HG03159 (cell line): ENCODE measurements at regions not wholly inside any gene's neighbourhood (a gene's known extent, or its start where the extent isn't known, plus 50 kb on each side); places are given as distances from the start of the nearest gene placed in this dataset.
"Not testable (repeated sequence)": the region's sequence is repeated elsewhere in the genome, so short reads cannot be mapped to it uniquely, and the experiment has no call there.

Experiments
- ATAC-seq: cut with Tn5 transposase; IDR thresholded peaks from one replicate; pipeline ENCODE4 v1.9.1; 2021; ENCODE audit warnings: mild to moderate bottlenecking, moderate library complexity; ENCODE audit not compliant: unreplicated experiment

DNA sequence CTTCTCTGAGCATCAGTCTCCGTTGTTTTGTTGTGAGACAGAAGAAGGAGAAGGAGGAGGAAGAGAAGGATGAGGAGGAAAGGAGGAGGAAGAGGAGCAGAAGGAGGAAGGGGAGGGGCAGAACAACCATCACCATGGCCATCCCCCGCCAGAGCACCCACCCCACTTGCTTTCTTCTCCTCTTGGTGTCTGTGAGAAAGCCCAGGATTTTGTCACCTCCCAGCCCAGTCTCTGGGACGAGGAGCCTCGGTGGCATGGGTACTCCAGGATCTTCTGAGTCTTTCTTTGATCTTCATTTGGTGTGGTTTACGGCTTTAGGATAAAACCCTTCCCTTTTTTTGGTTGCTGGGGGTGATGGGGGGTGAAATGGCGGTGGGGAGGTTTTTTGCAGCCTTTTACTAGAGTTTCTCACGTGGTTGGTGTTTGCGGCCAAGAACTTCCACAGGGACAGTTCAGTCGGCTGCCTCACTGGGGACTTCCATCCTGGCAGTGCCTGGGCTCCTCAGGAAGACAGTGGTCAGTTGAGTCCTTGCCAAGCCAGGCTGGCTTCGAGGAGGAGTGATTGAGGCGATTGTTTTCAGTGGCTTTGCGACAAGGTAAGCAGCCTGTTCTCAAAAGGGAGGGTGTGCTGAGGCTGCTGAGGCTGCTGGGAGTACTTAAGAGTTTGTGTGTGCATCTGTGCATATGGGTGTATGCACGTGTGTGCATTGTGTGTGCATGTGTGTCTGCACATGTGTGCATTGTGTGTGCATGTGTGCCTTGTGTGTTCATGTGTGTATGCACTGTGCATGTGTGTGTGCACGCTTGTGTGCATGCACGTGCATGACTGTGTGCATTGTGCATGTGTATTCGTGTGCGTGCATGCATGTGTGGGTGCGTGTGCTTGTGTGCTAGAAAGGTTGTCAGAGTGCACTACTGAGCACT lies 567.5 kb downstream of the TBC1D22A start:
- no peak for ATAC-seq

DNA sequence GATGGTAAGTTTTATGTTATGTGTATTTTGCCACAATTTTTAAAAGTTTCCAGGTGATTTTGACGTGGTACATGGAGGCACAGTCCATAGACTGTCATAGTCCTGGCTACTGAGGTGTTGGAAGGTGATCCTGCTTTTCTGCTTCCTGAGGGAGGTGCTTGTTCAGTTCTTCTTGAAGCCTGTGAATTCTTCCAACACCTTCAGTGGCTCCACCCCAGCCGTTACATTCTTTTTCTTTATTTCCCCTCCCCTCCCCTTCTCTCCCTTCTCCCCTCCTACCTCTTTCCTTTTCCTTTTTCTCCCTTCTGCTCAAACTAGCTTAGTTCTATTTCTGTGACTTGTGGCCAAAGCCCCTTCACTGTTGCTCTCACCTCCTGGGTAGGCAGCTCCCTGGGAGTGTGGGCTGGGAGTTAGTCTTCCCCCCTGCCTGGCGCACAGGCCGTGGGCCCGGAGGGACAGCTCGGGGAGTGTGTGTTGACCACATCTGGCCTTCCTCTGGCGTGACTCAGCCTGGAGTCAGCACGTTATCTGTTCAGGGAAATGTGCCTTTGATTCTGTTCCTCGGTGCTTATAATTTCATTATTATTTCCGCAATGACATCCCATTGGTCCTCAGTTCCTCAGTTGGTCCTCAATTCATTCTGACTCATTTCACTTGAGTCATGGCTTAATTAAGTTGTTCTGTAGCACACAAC lies 566.2 kb downstream of the TBC1D22A start:
- no peak for ATAC-seq

DNA sequence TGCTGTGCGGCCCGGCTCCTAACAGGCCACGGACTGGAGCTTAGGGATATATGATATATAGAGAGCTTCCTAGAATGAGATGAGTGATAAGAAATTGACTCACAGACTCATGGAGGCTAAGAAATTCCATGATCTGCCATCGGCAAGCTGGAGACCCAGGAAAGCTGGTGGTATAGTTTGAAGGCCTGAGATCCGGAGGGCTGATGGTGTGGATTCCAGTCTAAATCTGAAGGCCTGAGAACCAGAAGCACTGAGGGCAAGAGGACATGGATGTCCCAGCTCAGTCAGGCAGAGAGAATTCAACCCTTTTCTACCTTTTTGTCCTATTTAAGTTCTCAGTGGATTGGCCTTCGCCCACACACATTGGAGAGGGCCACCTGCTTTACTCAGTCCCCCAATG lies 564.8 kb downstream of the TBC1D22A start:
- no peak for ATAC-seq

DNA sequence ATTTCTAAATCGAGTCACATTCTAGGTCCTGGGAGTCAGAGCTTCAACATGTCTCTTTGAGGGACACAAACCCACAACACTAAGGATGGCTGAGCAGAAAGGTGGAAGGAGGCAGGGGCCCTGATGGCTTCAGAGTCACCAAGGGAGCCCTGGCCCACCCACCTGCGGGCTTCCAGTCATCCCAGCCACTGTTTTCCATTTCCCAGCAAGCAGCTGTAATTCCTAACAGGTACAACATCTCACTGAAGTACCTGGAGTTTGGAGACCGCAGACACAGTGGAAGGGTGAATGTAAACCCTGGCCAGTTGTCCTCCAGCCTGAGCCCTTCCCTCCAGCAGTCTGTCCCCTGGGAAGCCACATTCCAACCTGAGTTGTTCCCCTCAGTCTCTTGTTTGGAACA lies 562.8 kb downstream of the TBC1D22A start:
- ATAC-seq: no peak

DNA sequence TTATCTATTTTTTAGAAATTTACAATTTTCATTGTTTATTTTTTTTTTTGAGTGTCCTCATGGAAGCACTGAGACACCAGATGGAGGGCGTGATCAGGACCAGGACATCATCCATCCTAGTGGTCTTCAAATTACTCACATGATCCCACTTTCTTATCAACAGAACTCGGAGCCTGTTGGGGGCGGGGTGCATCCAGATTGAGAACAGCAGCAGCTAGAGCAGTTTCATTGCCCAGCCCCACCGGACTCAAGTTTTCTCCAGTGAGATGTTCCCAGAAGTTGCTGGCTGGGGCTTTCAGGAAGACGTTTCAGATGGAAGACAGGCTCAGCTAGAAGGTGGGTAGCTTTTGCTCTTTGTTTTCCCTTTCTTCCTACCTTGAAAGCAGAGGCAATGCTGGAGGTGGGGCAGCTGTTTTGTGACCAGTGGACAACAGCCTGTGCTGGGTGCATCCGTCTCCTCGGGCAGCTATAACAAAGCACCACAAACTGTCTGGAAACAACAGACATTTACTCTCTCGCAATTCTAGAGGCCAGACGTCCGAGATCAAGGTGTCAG lies 562.1 kb downstream of the TBC1D22A start:
- no peak for ATAC-seq

DNA sequence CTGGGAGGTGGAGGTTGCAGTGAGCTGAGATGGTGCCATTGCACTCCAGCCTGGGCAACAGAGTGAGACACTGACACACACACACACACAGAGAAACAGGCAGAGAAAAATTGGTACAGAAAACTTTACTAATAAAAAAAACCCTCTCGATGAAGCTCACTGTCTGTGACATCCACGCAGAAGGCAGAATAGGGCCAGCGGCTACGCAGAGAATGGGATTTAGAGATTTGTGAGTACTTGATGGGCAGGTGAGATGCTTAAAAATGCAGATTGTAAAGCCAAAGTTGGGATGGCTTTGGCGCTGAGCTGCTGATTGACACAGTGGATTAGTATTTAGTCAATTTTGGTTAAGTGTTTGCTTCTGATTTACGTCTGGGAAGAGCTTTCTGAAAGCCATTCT lies 561.1 kb downstream of the TBC1D22A start:
- ATAC-seq: no peak

DNA sequence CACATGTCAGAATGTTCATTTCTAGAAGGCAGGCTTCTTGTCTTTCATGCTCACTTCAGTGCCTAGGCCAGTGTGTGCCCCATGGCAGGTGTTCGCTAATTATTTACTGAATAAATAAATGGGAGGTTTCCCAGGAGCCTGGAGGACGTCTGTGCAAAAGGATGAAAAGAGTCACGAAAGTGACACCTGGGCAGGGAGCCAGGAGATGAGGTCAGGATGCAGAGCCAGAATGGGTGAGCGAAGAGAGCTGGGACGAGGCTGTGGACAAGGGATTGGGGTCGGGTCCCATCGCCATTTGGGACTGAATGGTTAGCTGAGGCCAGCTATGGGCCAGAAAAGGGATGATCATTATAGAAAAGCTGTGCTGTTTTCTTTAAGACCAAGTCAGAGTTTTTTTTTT lies 560.4 kb downstream of the TBC1D22A start:
- no peak for ATAC-seq

DNA sequence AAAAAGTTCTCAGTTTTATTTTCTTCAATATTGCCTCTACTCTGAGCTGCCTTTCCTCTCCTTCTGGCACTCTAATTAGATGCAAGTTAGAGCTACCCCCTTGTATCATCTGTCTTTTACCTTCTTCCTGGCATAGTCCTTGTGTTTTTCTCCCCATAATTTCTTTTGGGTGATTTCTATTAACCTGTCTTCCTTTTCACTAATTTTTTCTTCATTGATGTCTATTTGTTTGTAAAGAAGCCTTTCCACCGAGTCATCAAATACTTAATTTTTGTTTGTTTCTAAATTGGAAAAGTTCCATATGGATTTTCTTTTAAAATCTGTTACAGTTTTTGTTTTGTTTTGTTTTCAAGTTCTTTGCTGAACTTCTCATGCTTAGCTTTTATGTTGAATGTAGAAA lies 558.1 kb downstream of the TBC1D22A start:
- ATAC-seq: no peak

DNA sequence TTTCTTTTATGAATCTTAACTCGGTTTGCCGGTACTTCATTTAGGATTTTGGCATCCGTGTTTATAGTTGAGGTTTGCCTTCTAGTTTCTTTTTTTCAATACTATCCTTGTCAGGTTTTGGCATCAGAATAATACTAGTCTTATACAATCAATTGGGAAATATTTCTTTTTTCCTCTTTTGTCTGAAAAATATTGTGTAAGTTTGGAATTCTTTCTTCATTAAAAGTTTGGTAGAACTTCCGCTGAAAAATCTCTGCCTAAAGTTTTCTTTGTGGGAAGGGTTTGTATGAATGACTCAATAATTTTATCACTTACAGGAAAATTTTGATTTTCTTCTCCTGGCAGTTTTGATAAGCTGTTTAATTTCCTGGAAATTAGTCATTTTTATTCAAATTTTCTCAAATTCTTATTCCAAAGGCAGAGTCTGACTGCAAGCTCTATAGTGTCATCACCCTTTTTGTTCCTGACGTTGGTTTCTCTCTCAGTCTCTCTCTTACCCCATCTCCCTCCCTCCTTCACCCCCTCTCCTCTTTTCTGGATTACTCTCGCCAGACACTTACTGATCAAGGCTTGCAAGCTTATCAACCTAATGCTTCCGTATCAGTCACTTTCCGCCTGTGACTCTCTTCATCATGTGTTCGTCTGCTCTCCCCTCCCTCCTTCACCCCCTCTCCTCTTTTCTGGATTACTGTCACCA lies 555.7 kb downstream of the TBC1D22A start:
- no peak for ATAC-seq

DNA sequence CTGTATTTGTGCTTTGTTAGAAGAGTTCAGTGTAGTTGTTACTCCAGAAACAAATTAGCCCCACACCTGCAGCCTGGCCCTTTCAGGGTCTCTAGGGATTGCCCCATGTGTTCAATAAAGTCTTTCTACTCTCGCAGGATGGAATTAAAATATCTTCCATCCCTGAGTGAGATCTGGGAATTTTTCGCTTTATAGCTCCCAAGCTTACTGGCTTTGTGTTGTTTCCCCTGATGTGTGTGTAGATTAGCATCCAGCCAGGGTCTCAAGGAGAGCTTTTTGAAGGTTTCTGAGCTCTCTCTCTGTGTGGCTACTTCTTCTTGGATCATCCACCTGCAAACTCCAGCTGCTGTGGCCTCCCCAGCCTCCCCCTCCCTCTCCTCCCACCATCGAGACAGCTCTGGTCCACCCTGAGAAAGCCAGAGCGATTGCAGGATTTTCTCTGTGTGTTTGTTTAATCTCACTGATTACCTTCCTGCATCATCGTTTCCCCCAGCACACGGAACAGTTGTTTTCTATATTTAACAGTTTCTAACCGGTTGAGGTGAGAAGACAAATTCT lies 553.5 kb downstream of the TBC1D22A start:
- ATAC-seq: no peak

DNA sequence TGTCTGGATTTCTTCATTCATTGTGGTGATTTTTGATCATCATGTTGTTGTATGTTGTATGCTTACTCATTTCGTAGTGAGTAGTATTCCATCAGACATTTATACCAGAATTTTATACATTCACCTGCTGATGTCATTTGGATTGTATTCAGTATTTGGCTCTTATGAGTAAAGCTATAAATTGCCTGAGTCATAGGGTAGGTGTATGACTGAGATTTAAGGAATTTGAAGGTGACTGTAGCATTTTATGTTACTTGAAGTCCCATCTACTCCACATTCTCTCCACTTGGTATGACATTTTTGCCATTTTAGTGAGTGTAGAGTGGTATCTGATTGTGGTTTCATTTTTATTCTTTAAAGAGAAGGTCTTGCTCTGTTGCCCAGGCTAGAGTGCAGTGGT lies 548.2 kb downstream of the TBC1D22A start:
- no peak for ATAC-seq

DNA sequence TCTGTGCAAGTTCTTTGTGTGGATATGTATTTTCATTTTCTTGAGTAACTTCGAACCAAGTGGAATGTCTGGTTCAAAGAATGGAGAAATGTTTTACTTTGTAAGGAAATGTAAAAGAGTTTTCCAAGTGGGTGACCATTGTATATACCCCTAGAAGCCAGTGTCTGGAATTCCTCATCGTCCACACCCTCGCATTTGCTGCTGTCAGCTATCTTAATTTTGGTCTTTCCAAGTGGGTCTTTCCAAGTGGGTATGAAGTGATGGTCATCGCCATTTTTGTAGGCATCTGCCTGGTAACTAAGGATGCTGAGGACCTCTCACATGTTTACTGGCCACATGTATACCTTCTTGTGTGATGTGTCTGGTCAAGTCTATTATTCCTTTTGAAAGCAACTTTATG lies 547.5 kb downstream of the TBC1D22A start:
- no peak for ATAC-seq

DNA sequence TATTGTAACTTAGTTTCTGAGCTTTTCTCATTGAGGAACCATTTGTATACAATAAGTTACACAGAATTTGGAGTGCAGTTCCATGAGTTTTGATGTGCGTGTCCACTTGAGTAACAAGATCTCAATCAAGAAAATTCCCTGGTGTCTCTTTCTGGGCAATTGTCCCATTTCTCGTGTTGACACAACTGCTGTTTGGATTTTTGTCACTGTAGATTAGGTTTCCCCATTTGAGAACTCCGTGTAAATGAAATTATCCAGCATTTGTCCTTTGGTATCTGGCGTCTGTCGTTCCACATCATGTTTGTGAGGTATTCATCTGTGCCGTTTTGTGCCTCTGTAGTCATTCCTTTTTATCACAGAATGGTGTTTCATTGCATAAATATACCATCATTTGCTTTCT lies 547.0 kb downstream of the TBC1D22A start:
- no peak for ATAC-seq

DNA sequence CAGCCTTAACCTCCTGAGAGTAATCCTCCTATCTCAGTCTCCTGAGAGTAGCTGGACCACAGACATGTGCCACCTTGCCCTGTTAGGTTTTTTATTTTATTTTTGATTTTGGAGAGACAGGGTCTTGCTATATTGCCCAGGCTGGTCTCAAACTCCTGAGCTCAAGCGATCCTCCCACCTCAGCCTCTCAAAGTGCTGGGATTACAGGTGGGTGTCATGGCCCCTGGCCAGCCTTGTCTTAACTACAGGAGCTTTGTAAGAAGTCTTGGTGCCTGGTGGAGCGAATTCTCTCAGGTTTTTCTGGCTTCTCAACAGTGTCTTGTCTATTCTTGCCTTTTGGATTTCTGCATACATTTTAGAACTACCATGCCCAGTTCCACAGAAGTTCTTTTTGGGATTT lies 546.4 kb downstream of the TBC1D22A start:
- no peak for ATAC-seq

DNA sequence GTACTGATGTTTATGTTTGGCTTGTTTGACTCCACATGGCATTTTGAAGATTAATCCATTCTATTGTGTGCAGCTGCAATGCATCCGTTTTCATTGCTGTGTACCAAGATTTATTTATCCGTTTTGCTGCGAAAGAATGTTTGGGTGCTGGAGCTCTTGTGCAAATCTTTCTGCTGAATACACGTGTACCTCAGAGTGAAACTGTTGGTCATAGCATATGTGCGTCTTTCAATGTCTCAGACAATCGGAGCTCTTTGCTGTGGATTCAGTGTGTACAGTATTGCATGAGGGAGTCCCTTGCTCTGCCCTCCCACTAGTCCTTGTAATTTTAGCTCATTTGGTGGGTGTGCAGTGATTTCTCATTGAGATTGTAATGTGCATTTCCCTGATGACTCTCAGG lies 545.4 kb downstream of the TBC1D22A start:
- ATAC-seq: no peak

DNA sequence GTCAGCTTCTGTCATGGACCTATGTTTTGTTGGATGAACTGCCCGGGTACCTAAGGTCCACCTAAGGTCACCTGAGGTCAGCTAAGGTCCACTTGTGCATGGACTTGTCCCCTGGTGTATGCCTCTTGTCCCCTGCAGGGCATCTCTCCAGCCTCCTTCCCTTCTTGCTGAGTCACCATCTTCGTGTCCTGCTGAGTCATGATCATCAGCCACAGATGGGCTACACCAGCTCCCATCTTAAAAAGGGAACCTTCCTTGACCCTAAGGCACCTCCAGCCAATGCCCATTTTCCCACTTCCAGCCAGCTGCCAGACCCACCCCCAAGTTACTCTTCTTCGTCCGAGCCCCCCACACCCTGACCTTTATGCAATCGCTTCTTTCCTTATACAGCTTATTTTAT lies 544.9 kb downstream of the TBC1D22A start:
- ATAC-seq: no peak

DNA sequence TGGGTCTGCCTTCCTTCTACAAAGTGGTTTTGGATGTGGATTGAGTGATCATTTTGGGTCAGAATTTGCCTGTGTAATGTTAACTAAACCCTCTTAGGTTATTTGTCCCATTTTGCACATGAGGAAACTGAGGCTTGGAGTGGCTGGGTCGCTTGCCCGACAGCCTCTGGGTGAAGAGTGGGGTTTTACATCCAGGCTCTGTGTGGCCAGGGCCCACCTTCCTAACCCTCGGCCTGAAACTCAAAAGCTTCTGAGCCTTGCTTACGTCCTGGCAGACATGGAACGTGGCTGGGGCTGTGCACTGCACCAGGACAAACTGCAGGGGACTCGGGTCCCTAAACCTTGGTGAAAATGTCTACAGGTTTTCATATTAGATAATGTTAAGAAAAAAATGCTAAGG lies 542.4 kb downstream of the TBC1D22A start:
- no peak for ATAC-seq

DNA sequence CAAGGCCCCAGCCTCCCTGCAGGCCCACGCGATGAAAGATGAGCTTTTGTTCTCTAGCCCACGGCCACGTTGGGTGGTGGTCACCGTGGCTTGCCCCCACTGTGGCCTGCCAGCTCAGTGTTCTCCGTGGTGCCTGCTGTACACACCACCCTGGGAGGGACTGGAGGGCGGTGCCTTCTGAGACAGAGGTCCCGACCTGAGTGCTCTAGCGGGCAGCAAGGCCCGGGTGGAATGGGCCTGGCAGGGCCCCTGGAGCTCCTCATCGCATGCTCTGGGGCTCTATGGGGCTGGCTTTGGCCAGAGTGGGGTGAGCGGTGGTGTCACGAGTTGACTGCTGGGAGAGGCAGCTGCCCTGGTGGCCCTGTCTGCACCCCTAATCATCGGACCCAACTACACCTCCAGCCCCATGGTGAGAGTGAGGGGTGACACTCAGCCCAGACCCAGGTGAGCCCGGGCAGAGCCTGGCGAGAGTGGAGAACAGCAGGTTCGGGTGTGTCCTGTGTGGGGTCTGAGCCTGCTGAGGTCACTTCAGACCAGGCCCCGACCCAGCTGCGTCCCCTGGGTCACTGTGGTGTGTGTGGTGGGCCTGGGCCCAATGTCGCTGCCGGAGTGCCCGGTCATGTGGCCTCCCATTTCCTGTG lies 541.9 kb downstream of the TBC1D22A start:
- ATAC-seq: no peak

DNA sequence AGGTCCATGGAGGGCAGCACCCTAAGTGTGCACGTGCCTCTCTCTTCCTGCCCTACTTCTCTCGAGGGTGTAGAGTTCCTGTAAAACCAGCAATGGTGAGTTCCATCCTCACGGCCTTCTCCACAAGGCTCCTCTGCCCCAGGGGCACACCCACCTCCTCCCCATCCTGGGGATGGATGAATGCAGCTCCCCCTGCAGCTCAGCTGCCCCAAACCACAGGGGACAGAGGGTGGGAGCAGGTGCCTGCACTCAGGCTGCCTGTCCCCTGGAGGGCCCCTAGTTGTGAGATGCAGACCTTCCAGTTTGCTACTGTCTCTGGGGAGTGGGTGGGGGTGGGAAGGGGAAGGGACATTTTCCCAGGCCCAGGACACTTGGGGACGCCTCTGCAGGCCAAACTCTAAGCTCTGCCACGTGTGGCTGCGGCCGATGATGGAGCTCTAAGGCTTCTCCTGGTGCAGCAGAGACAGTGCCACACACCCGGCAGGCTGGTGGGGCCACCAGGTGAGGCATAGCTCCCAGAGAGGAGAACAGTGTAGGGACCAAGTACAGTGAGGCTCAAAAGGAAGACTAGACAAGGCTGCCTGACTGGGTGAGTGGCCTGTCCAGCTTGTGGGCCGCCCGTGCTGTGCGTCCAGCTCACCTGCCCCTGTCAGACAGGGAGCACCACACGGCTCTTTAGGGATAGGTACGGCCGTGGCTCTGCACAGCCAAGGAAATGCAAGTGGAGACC lies 540.9 kb downstream of the TBC1D22A start:
- no peak for ATAC-seq

DNA sequence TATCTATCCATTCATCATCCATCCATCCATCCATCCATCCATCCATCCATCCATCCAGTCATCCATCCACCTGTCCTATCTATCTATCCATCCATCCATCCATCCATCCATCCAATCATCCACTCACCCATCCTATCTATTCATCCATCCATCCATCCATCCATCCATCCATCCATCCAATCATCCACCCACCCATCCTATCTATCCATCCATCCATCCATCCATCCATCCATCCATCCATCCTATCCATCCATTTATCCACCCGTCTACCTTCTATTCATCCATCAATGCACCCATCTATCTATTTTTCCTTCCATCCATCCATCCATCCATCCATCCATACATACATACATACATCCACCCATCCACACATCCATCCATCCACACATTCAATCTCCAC lies 540.1 kb downstream of the TBC1D22A start:
- ATAC-seq: not testable (repeated sequence)
